ENCODE measurements at regions not wholly inside any gene's neighbourhood (a gene's known extent, or its start where the extent isn't known, plus 50 kb on each side); places are given as distances from the start of the nearest gene placed in this dataset.
"Not testable (repeated sequence)": the region's sequence is repeated elsewhere in the genome, so short reads cannot be mapped to it uniquely, and the experiment has no call there.

- DNase-seq (peak in 1 of 3 donors; percentile 38), ATAC-seq (ENCODE audit: insufficient read depth, low FRiP score) (no peak)
- 90 to 95% methylated on average over 7 of the region's 7 CpGs for WGBS, 2 donors
- Histone ChIP-seq H3K4me1 (ENCODE audit: control insufficient read depth in 5 of 5, insufficient read depth in 5 of 5, low read length in 5 of 5) (peaks cover 0 to 20% (median 0%) of the 10 kb centered on the region in 5 donors), H3K9me3 (ENCODE audit: control insufficient read depth in 4 of 4, insufficient read depth in 3 of 4, low read length in 3 of 4) (no peaks in the 10 kb centered on the region), H3K36me3 (ENCODE audit: control insufficient read depth in 4 of 4, insufficient read depth in 4 of 4, low read length in 4 of 4) (no peaks in the 10 kb centered on the region), H3K9ac (ENCODE audit: insufficient read depth in 1 of 2, low read length in 2 of 2) (no peak overlapping the region), H3K4me3 (no peak overlapping the region), H3K27me3 (ENCODE audit: control insufficient read depth in 3 of 3, insufficient read depth in 3 of 3, low read length in 2 of 3) (no peaks in the 10 kb centered on the region), H3K27ac (ENCODE audit: low read depth in 1 of 2, low read length in 1 of 2) (no peak overlapping the region)
- TF ChIP-seq, protein P1, sequence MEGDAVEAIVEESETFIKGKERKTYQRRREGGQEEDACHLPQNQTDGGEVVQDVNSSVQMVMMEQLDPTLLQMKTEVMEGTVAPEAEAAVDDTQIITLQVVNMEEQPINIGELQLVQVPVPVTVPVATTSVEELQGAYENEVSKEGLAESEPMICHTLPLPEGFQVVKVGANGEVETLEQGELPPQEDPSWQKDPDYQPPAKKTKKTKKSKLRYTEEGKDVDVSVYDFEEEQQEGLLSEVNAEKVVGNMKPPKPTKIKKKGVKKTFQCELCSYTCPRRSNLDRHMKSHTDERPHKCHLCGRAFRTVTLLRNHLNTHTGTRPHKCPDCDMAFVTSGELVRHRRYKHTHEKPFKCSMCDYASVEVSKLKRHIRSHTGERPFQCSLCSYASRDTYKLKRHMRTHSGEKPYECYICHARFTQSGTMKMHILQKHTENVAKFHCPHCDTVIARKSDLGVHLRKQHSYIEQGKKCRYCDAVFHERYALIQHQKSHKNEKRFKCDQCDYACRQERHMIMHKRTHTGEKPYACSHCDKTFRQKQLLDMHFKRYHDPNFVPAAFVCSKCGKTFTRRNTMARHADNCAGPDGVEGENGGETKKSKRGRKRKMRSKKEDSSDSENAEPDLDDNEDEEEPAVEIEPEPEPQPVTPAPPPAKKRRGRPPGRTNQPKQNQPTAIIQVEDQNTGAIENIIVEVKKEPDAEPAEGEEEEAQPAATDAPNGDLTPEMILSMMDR (IDR thresholded peaks at IDR 0.05; ENCODE audit: control extremely low read depth, extremely low read depth), result no peak
Measured at GRCh38 chr2:64250751-64251423, 106.7 kb upstream of the PELI1 start.

GRCh38 chr2:64251497-64252250 is 107.5 kb upstream of the PELI1 start:
- DNase-seq, result no peak
- ATAC-seq (ENCODE audit: insufficient read depth, low FRiP score), result no peak
- TF ChIP-seq, protein P1 (IDR thresholded peaks at IDR 0.05; ENCODE audit: control extremely low read depth, extremely low read depth), result no peak
- WGBS, 2 donors, result 84 to 86% methylated on average over 5 of the region's 5 CpGs
- Histone ChIP-seq H3K9me3 (ENCODE audit: control insufficient read depth in 4 of 4, insufficient read depth in 3 of 4, low read length in 3 of 4) (no peaks in the 10 kb centered on the region), H3K27me3 (ENCODE audit: control insufficient read depth in 3 of 3, insufficient read depth in 3 of 3, low read length in 2 of 3) (no peaks in the 10 kb centered on the region), H3K4me1 (ENCODE audit: control insufficient read depth in 5 of 5, insufficient read depth in 5 of 5, low read length in 5 of 5) (peaks cover 0 to 20% (median 0%) of the 10 kb centered on the region in 5 donors), H3K9ac (ENCODE audit: insufficient read depth in 1 of 2, low read length in 2 of 2) (no peak overlapping the region), H3K27ac (ENCODE audit: low read depth in 1 of 2, low read length in 1 of 2) (no peak overlapping the region), H3K36me3 (ENCODE audit: control insufficient read depth in 4 of 4, insufficient read depth in 4 of 4, low read length in 4 of 4) (no peaks in the 10 kb centered on the region), H3K4me3 (no peak overlapping the region)

GRCh38 chr2:64252251-64252978 is 108.2 kb upstream of the PELI1 start:
- not testable (repeated sequence) for H3K36me3 ChIP-seq (ENCODE audit: control insufficient read depth in 4 of 4, insufficient read depth in 4 of 4, low read length in 4 of 4); H3K9me3 ChIP-seq (ENCODE audit: control insufficient read depth in 4 of 4, insufficient read depth in 3 of 4, low read length in 3 of 4); H3K27me3 ChIP-seq (ENCODE audit: control insufficient read depth in 3 of 3, insufficient read depth in 3 of 3, low read length in 2 of 3); ATAC-seq (ENCODE audit: insufficient read depth, low FRiP score); DNase-seq; H3K27ac ChIP-seq (ENCODE audit: low read depth in 1 of 2, low read length in 1 of 2); H3K9ac ChIP-seq (ENCODE audit: insufficient read depth in 1 of 2, low read length in 2 of 2); H3K4me3 ChIP-seq
- H3K4me1 ChIP-seq (ENCODE audit: control insufficient read depth in 5 of 5, insufficient read depth in 5 of 5, low read length in 5 of 5), result peaks cover 0 to 20% (median 0%) of the 10 kb centered on the region in 5 donors
- 95% methylated on average over 9 of the region's 11 CpGs for WGBS, 2 donors

DNA sequence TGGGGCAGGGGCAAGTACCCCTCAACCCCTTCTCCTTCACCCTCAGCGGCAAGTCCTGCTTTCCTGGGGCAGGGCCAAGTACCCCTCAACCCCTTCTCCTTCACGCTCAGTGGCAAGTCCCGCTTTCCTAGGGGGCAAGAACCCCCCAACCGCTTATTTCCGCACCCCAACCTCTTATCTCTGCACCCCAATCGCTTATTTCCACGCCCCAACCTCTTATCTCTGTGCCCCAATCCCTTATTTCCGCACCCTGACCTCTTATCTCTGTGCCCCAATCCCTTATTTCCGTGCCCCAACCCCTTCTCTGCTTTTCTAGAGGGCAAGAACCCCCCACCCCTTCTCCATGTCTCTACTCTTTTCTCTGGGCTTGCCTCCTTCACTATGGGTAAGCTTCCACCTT is 109.2 kb upstream of the PELI1 start:
- not testable (repeated sequence) for H3K36me3 ChIP-seq (ENCODE audit: control insufficient read depth in 4 of 4, insufficient read depth in 4 of 4, low read length in 4 of 4); DNase-seq; H3K9me3 ChIP-seq (ENCODE audit: control insufficient read depth in 4 of 4, insufficient read depth in 3 of 4, low read length in 3 of 4); H3K27me3 ChIP-seq (ENCODE audit: control insufficient read depth in 3 of 3, insufficient read depth in 3 of 3, low read length in 2 of 3); H3K4me3 ChIP-seq; H3K9ac ChIP-seq (ENCODE audit: insufficient read depth in 1 of 2, low read length in 2 of 2); H3K27ac ChIP-seq (ENCODE audit: low read depth in 1 of 2, low read length in 1 of 2); ATAC-seq (ENCODE audit: insufficient read depth, low FRiP score)
- WGBS, 2 donors, result 85 to 90% methylated on average over 5 to 9 of the region's 9 CpGs
- peaks cover 0 to 23% (median 0%) of the 10 kb centered on the region in 5 donors for H3K4me1 ChIP-seq (ENCODE audit: control insufficient read depth in 5 of 5, insufficient read depth in 5 of 5, low read length in 5 of 5)
